CD14-positive monocyte (primary cell): ENCODE measurements at regions not wholly inside any gene's neighbourhood (a gene's known extent, or its start where the extent isn't known, plus 50 kb on each side); places are given as distances from the start of the nearest gene placed in this dataset.

ENCODE experiments used
- DNase-seq, 3 donors: peaks; one replicate each; pipeline ENCODE4 v3.0.0-alpha.2; 2011 to 2022
- H2AFZ ChIP-seq: 2 replicates; pipeline ENCODE4 v1.6.0; 2012; ENCODE audit warnings: mild to moderate bottlenecking, low read depth, low read length, inconsistent platforms; ENCODE audit not compliant: insufficient read depth, poor library complexity, severe bottlenecking
- H3K27ac ChIP-seq, 2 donors: 1 replicate in 1 of 2; 2 replicates in 1 of 2; pipeline ENCODE4 v1.5.1; 2012 to 2013; ENCODE audit warnings: low read length in 2 of 2, control low read depth in 1 of 2, inconsistent platforms in 1 of 2, low read depth in 1 of 2, mild to moderate bottlenecking in 1 of 2
- H3K27me3 ChIP-seq, 2 donors: one replicate each; pipeline versions ENCODE4 v1.6.0 to v1.6.1; 2011 to 2013; ENCODE audit warnings: low read length in 2 of 2; ENCODE audit not compliant: control insufficient read depth in 2 of 2, insufficient read depth in 2 of 2
- H3K36me3 ChIP-seq, 2 donors: replicated peaks in 1 of 2; 1 replicate in 1 of 2; 2 replicates in 1 of 2; pipeline versions ENCODE4 v1.5.1 to v1.6.1; 2012 to 2013; ENCODE audit warnings: low read length in 2 of 2, control low read depth in 1 of 2, inconsistent platforms in 1 of 2, mild to moderate bottlenecking in 1 of 2; ENCODE audit not compliant: insufficient read depth in 2 of 2, control insufficient read depth in 1 of 2
- H3K4me1 ChIP-seq, 2 donors: 1 replicate in 1 of 2; 2 replicates in 1 of 2; pipeline versions ENCODE4 v1.5.1 to v1.6.1; 2012 to 2013; ENCODE audit warnings: low read length in 2 of 2, control low read depth in 1 of 2, inconsistent platforms in 1 of 2, mild to moderate bottlenecking in 1 of 2, moderate library complexity in 1 of 2; ENCODE audit not compliant: insufficient read depth in 2 of 2, control insufficient read depth in 1 of 2
- H3K4me2 ChIP-seq: replicated peaks from 2 replicates; pipeline ENCODE3; 2012; ENCODE audit warnings: low read length, moderate library complexity, mild to moderate bottlenecking; ENCODE audit not compliant: poor library complexity, severe bottlenecking; ENCODE audit errors: extremely low read depth
- H3K4me3 ChIP-seq, 3 experiments: fragments of 200-600 bp in 1 of 3; sonication (generic) in 1 of 3; replicated peaks in 1 of 3; 1 replicate in 2 of 3; 2 replicates in 1 of 3; pipeline ENCODE4 v1.5.1; 2011 to 2013; ENCODE audit warnings: low read length in 3 of 3, mild to moderate bottlenecking in 3 of 3, control low read depth in 2 of 3, low read depth in 2 of 3, inconsistent platforms in 1 of 3, moderate library complexity in 1 of 3
- H3K79me2 ChIP-seq: 2 replicates; pipeline ENCODE4 v1.6.0; 2012; ENCODE audit warnings: mild to moderate bottlenecking, control low read depth, inconsistent platforms, low read length, moderate library complexity; ENCODE audit not compliant: insufficient read depth
- H3K9ac ChIP-seq: 2 replicates; pipeline ENCODE4 v1.6.0; 2017; ENCODE audit warnings: low read length, mild to moderate bottlenecking; ENCODE audit not compliant: insufficient read depth, poor library complexity, severe bottlenecking
- H3K9me3 ChIP-seq, 2 donors: replicated peaks in 1 of 2; 1 replicate in 1 of 2; 2 replicates in 1 of 2; pipeline versions ENCODE4 v1.5.1 to v1.6.1; 2012 to 2013; ENCODE audit warnings: low read length in 2 of 2, control low read depth in 1 of 2; ENCODE audit not compliant: control insufficient read depth in 1 of 2, insufficient read depth in 1 of 2
- H4K20me1 ChIP-seq: 2 replicates; pipeline ENCODE4 v1.6.0; 2012; ENCODE audit warnings: mild to moderate bottlenecking, low read length, control low read depth, moderate library complexity; ENCODE audit not compliant: insufficient read depth
- H3K27ac Mint-ChIP-seq, 7 donors: one replicate each; pipeline ENCODE4 v1.8.0; 2020; ENCODE audit warnings: mild to moderate bottlenecking in 7 of 7, mixed read lengths in 7 of 7, moderate library complexity in 6 of 7, inconsistent platforms in 2 of 7
- H3K27me3 Mint-ChIP-seq, 3 donors: one replicate each; pipeline ENCODE4 v1.8.0; 2021 to 2022; ENCODE audit warnings: low read depth in 3 of 3, mild to moderate bottlenecking in 3 of 3, mixed read lengths in 3 of 3, moderate library complexity in 3 of 3, inconsistent platforms in 1 of 3
- H3K36me3 Mint-ChIP-seq, 2 donors: one replicate each; pipeline ENCODE4 v1.8.0; 2020; ENCODE audit warnings: mixed read lengths in 2 of 2, inconsistent platforms in 1 of 2, mild to moderate bottlenecking in 1 of 2
- H3K4me1 Mint-ChIP-seq: one replicate; pipeline ENCODE4 v1.8.0; 2020; ENCODE audit warnings: mild to moderate bottlenecking, mixed read lengths
- H3K4me3 Mint-ChIP-seq, 2 donors: one replicate each; pipeline ENCODE4 v1.8.0; 2020; ENCODE audit warnings: mild to moderate bottlenecking in 2 of 2, mixed read lengths in 2 of 2, moderate library complexity in 1 of 2
- H3K9me3 Mint-ChIP-seq, 7 donors: one replicate each; pipeline ENCODE4 v1.8.0; 2020 to 2022; ENCODE audit warnings: mixed read lengths in 7 of 7, mild to moderate bottlenecking in 6 of 7, moderate library complexity in 6 of 7, inconsistent platforms in 2 of 7
- CTCF ChIP-seq: fragments of 200-600 bp; IDR thresholded peaks from one replicate; pipeline ENCODE4 v1.8.0; 2022; ENCODE audit warnings: antibody characterized with exemption, mild to moderate bottlenecking
- WGBS: methylation state at CpG from one replicate; pipeline ENCODE4 v1.1.5; 2013; ENCODE audit warnings: missing lambda C conversion rate; ENCODE audit not compliant: insufficient coverage; 5-methylcytosine and 5-hydroxymethylcytosine counted together
- intact Hi-C, 2 donors: fragments of 100-400 bp; cut with micrococcal nuclease; formaldehyde crosslinking; loops; one replicate each; pipeline versions ENCODE4 v1.15.0 to v1.15.1; 2023

- H3K27me3 ChIP-seq: no peaks in the 10 kb centered on the region
- H2AFZ ChIP-seq: no peak overlapping the region
- H3K27ac ChIP-seq: no peak overlapping the region
- H3K79me2 ChIP-seq: no peaks in the 10 kb centered on the region
- no peaks in the 10 kb centered on the region for H3K36me3 ChIP-seq
- H3K9me3 Mint-ChIP-seq: peaks cover 0 to 8% (median 4%) of the 10 kb centered on the region in 7 donors
- H3K36me3 Mint-ChIP-seq: no peaks in the 10 kb centered on the region
- no peaks in the 10 kb centered on the region for H3K27me3 Mint-ChIP-seq
- peaks cover 61% of the 10 kb centered on the region for H3K4me1 Mint-ChIP-seq
- H3K4me2 ChIP-seq: no peak overlapping the region
- intact Hi-C loops: loop anchor here in 1 of 2 donors (10.0 kb wide), 1 partner anchor 198 kb away; no protein-coding TSS in a partner anchor
- no peaks in the 10 kb centered on the region for H3K9me3 ChIP-seq
- H3K4me1 ChIP-seq: peaks cover 56 to 62% of the 10 kb centered on the region in 2 donors
- H3K9ac ChIP-seq: no peak overlapping the region
- H3K27ac Mint-ChIP-seq: no peak overlapping the region
- TF ChIP-seq CTCF: no peak
- H3K4me3 Mint-ChIP-seq: no peak overlapping the region
- DNase-seq: no peak
- H3K4me3 ChIP-seq: no peak overlapping the region
- no peaks in the 10 kb centered on the region for H4K20me1 ChIP-seq
These were observed 336.8 kb upstream of the KLF3 start for GRCh38 chr4:38327174-38327573.

- H3K9me3 Mint-ChIP-seq: peaks cover 0 to 6% (median 4%) of the 10 kb centered on the region in 7 donors
- H3K9me3 ChIP-seq: no peaks in the 10 kb centered on the region
- no peaks in the 10 kb centered on the region for H3K79me2 ChIP-seq
- H3K9ac ChIP-seq: no peak overlapping the region
- H3K36me3 Mint-ChIP-seq: no peaks in the 10 kb centered on the region
- H3K4me2 ChIP-seq: peak overlapping the region; percentile 4
- H3K27me3 ChIP-seq: no peaks in the 10 kb centered on the region
- peak overlapping the region in 4 of 7 donors; percentile 1 to 59 (median 20) for H3K27ac Mint-ChIP-seq
- peak in 2 of 3 donors; percentile 16 to 23 for DNase-seq
- H3K4me3 ChIP-seq: no peak overlapping the region
- intact Hi-C loops: loop anchor here in 1 of 2 donors (10.0 kb wide), 1 partner anchor 196 kb away; no protein-coding TSS in a partner anchor
- H3K27ac ChIP-seq: peak overlapping the region in 1 of 2 donors; percentile 20
- peaks cover 61% of the 10 kb centered on the region for H3K4me1 Mint-ChIP-seq
- no peak for TF ChIP-seq CTCF
- H3K27me3 Mint-ChIP-seq: no peaks in the 10 kb centered on the region
- 17% methylated on average over 3 of the region's 8 CpGs for WGBS
- no peaks in the 10 kb centered on the region for H4K20me1 ChIP-seq
- no peaks in the 10 kb centered on the region for H3K36me3 ChIP-seq
- H3K4me1 ChIP-seq: peaks cover 62 to 64% of the 10 kb centered on the region in 2 donors
- no peak overlapping the region for H2AFZ ChIP-seq
- H3K4me3 Mint-ChIP-seq: no peak overlapping the region
These were observed 334.8 kb upstream of the KLF3 start for GRCh38 chr4:38328989-38329729.
